Loucy (cell line): ENCODE measurements at regions not wholly inside any gene's neighbourhood (a gene's known extent, or its start where the extent isn't known, plus 50 kb on each side); places are given as distances from the start of the nearest gene placed in this dataset.

ENCODE experiments used
- H2AFZ ChIP-seq: fragments of 200-600 bp; sonication (generic); 2 replicates; pipeline ENCODE4 v1.6.0; 2016; ENCODE audit warnings: antibody characterized with exemption, mild to moderate bottlenecking, low read length, moderate library complexity
- H3F3A ChIP-seq: fragments of 200-600 bp; 2 replicates; pipeline ENCODE4 v1.6.0; 2016; ENCODE audit warnings: antibody characterized with exemption, low read depth, mild to moderate bottlenecking
- H3K27me3 ChIP-seq: fragments of 200-600 bp; sonication (generic); 2 replicates; pipeline ENCODE4 v1.6.1; 2014; ENCODE audit warnings: low read length, mild to moderate bottlenecking; ENCODE audit not compliant: insufficient read depth, poor library complexity, severe bottlenecking
- H3K36me3 ChIP-seq: fragments of 200-600 bp; sonication (generic); 2 replicates; pipeline ENCODE4 v1.6.1; 2016; ENCODE audit warnings: low read length; ENCODE audit not compliant: insufficient read depth
- H3K4me1 ChIP-seq: fragments of 200-600 bp; sonication (generic); 2 replicates; pipeline ENCODE4 v1.5.1; 2014; ENCODE audit warnings: low read length, mild to moderate bottlenecking; ENCODE audit not compliant: insufficient read depth, poor library complexity, severe bottlenecking
- H3K4me2 ChIP-seq: fragments of 200-600 bp; sonication (generic); 2 replicates; pipeline ENCODE4 v1.6.0; 2014; ENCODE audit warnings: antibody characterized with exemption, low read length, low read depth, mild to moderate bottlenecking; ENCODE audit not compliant: poor library complexity, severe bottlenecking
- H3K4me3 ChIP-seq: fragments of 200-600 bp; sonication (generic); 2 replicates; pipeline ENCODE4 v1.5.1; 2014; ENCODE audit warnings: low read length, mild to moderate bottlenecking, mixed read lengths; ENCODE audit not compliant: poor library complexity, severe bottlenecking
- H3K79me2 ChIP-seq: fragments of 200-600 bp; sonication (generic); 2 replicates; pipeline ENCODE4 v1.6.1; 2014; ENCODE audit warnings: low read length; ENCODE audit not compliant: insufficient read depth
- H3K9ac ChIP-seq: fragments of 200-600 bp; sonication (generic); 2 replicates; pipeline ENCODE4 v1.6.0; 2014; ENCODE audit warnings: mild to moderate bottlenecking, low read depth, low read length, moderate library complexity; ENCODE audit not compliant: poor library complexity, severe bottlenecking
- H3K9me2 ChIP-seq: fragments of 200-600 bp; sonication (generic); replicated peaks from 2 replicates; pipeline ENCODE4 v1.6.1; 2016; ENCODE audit warnings: low read depth, low read length, mixed read lengths
- H3K9me3 ChIP-seq: fragments of 200-600 bp; sonication (generic); 2 replicates; pipeline ENCODE4 v1.6.1; 2014; ENCODE audit warnings: mild to moderate bottlenecking, antibody characterized with exemption, low read length, low read depth; ENCODE audit not compliant: insufficient read depth
- H4K20me1 ChIP-seq: fragments of 200-600 bp; sonication (generic); 2 replicates; pipeline ENCODE4 v1.6.0; 2014; ENCODE audit warnings: antibody characterized with exemption, low read length, mild to moderate bottlenecking; ENCODE audit not compliant: insufficient read depth, poor library complexity, severe bottlenecking
- CTCF ChIP-seq: fragments of 200-600 bp; sonication (generic); conservative IDR thresholded peaks from 2 replicates; pipeline ENCODE4 v1.5.1; 2014; ENCODE audit warnings: mild to moderate bottlenecking, antibody characterized with exemption, low read length
- EZH2phosphoT487 ChIP-seq: fragments of 200-600 bp; IDR thresholded peaks from 2 replicates; pipeline ENCODE4 v1.6.1; 2018; ENCODE audit warnings: antibody characterized with exemption, mild to moderate bottlenecking, moderate library complexity, borderline replicate concordance

- no peak for TF ChIP-seq EZH2phosphoT487
- TF ChIP-seq CTCF, result no peak
- no peaks in the 10 kb centered on the region for H3K9me3 ChIP-seq
- H3K27me3 ChIP-seq, result no peaks in the 10 kb centered on the region
- no peaks in the 10 kb centered on the region for H3K79me2 ChIP-seq
- no peak overlapping the region for H3K4me2 ChIP-seq
- no peak overlapping the region for H3K9ac ChIP-seq
- H3F3A ChIP-seq, result no peaks in the 10 kb centered on the region
- no peaks in the 10 kb centered on the region for H3K9me2 ChIP-seq
- no peaks in the 10 kb centered on the region for H3K36me3 ChIP-seq
- no peaks in the 10 kb centered on the region for H4K20me1 ChIP-seq
- no peak overlapping the region for H2AFZ ChIP-seq
- no peaks in the 10 kb centered on the region for H3K4me1 ChIP-seq
- no peak overlapping the region for H3K4me3 ChIP-seq
Measured at GRCh38 chr9:129558551-129559505, 62.1 kb downstream of the C9orf50 start.

- Histone ChIP-seq H3K4me2 (no peak overlapping the region), H3K79me2 (no peaks in the 10 kb centered on the region), H4K20me1 (no peaks in the 10 kb centered on the region), H3K27me3 (no peaks in the 10 kb centered on the region), H2AFZ (no peak overlapping the region), H3K9me3 (no peaks in the 10 kb centered on the region), H3K9ac (no peak overlapping the region), H3K9me2 (no peaks in the 10 kb centered on the region), H3K4me3 (no peak overlapping the region), H3K4me1 (no peaks in the 10 kb centered on the region), H3F3A (no peaks in the 10 kb centered on the region), H3K36me3 (no peaks in the 10 kb centered on the region)
- TF ChIP-seq EZH2phosphoT487 (no peak), CTCF (no peak)
Measured at GRCh38 chr9:129558063-129558550, 62.8 kb downstream of the C9orf50 start.

GRCh38 chr9:129557192-129558036 lies 63.5 kb downstream of the C9orf50 start:
- no peaks in the 10 kb centered on the region for H3K9me3 ChIP-seq
- no peak overlapping the region for H3K9ac ChIP-seq
- H3F3A ChIP-seq, result no peaks in the 10 kb centered on the region
- H3K4me1 ChIP-seq, result no peaks in the 10 kb centered on the region
- no peaks in the 10 kb centered on the region for H3K79me2 ChIP-seq
- no peak overlapping the region for H3K4me3 ChIP-seq
- no peaks in the 10 kb centered on the region for H3K9me2 ChIP-seq
- H3K27me3 ChIP-seq, result no peaks in the 10 kb centered on the region
- no peak overlapping the region for H2AFZ ChIP-seq
- no peak overlapping the region for H3K4me2 ChIP-seq
- H4K20me1 ChIP-seq, result no peaks in the 10 kb centered on the region
- no peaks in the 10 kb centered on the region for H3K36me3 ChIP-seq
- no peak for TF ChIP-seq EZH2phosphoT487
- no peak for TF ChIP-seq CTCF
